ENCODE measurements at regions not wholly inside any gene's neighbourhood (a gene's known extent, or its start where the extent isn't known, plus 50 kb on each side); places are given as distances from the start of the nearest gene placed in this dataset.

GRCh38 chr21:23155281-23155680, 2157.1 kb downstream of the NCAM2 start:
- no peaks in the 10 kb centered on the region for H3K4me1 ChIP-seq
- no peak overlapping the region for H3K27ac ChIP-seq
- intact Hi-C loops (cut with DNase I) = no loop called here
- H3K36me3 ChIP-seq = no peaks in the 10 kb centered on the region
- no peak for DNase-seq
- no peak for ATAC-seq
- TF ChIP-seq CTCF (IDR thresholded peaks at IDR 0.05) (no peak), POLR2A (IDR thresholded peaks at IDR 0.05) (no peak)
- H3K4me3 ChIP-seq = no peak overlapping the region
- no peaks in the 10 kb centered on the region for H3K27me3 ChIP-seq
- H3K9me3 ChIP-seq = no peaks in the 10 kb centered on the region
- 83 to 91% (median 89%) methylated on average over 2 of the region's 2 CpGs for WGBS, 4 donors

GRCh38 chr21:23160914-23161313, 2162.7 kb downstream of the NCAM2 start:
- Histone ChIP-seq H3K4me1 (no peaks in the 10 kb centered on the region), H3K4me3 (no peak overlapping the region), H3K27me3 (no peaks in the 10 kb centered on the region), H3K36me3 (no peaks in the 10 kb centered on the region), H3K9me3 (no peaks in the 10 kb centered on the region), H3K27ac (no peak overlapping the region)
- DNase-seq = no peak
- intact Hi-C loops (cut with DNase I) = no loop called here
- TF ChIP-seq CTCF (IDR thresholded peaks at IDR 0.05) (no peak), POLR2A (IDR thresholded peaks at IDR 0.05) (no peak)
- ATAC-seq = no peak
- WGBS, 4 donors = 49 to 60% (median 53%) methylated on average over 1 of the region's 1 CpG

GRCh38 chr21:23162198-23162946, 2164.2 kb downstream of the NCAM2 start:
- Histone ChIP-seq H3K27ac (no peak overlapping the region), H3K4me3 (no peak overlapping the region), H3K36me3 (no peaks in the 10 kb centered on the region), H3K4me1 (no peaks in the 10 kb centered on the region), H3K27me3 (no peaks in the 10 kb centered on the region), H3K9me3 (peaks cover 0 to 2% (median 0%) of the 10 kb centered on the region in 12 donors)
- TF ChIP-seq POLR2A (IDR thresholded peaks at IDR 0.05) = no peak
- no peak for TF ChIP-seq CTCF (IDR thresholded peaks at IDR 0.05)
- ATAC-seq (no peak), DNase-seq (no peak)
- WGBS, 4 donors = 26 to 39% (median 32%) methylated on average over 4 of the region's 4 CpGs
- intact Hi-C loops (cut with DNase I) = no loop called here

Small RNAs in the stretch of these regions (microRNA-seq; reads per million reads assigned to microRNA genes)
- gene MIR6130 = 0 to 0.26 (median 0) reads per million in 4 donors
